HG02759 (cell line): ENCODE measurements at regions not wholly inside any gene's neighbourhood (a gene's known extent, or its start where the extent isn't known, plus 50 kb on each side); places are given as distances from the start of the nearest gene placed in this dataset.
"Not testable (repeated sequence)": the region's sequence is repeated elsewhere in the genome, so short reads cannot be mapped to it uniquely, and the experiment has no call there.

Experiments used
- ATAC-seq: cut with Tn5 transposase; IDR thresholded peaks from one replicate; pipeline ENCODE4 v1.9.1; 2021; ENCODE audit warnings: mild to moderate bottlenecking, moderate library complexity; ENCODE audit not compliant: unreplicated experiment

GRCh38 chr11:49817705-49818430 lies 134.3 kb upstream of the OR4C13 start:
- not testable (repeated sequence) for ATAC-seq

- ATAC-seq: not testable (repeated sequence)
Observed at GRCh38 chr11:49823188-49823587, 129.0 kb upstream of the OR4C13 start.

GRCh38 chr11:49850541-49850940 lies 101.7 kb upstream of the OR4C13 start:
- not testable (repeated sequence) for ATAC-seq

- ATAC-seq: no peak
Observed at GRCh38 chr11:49851511-49851910, 100.7 kb upstream of the OR4C13 start.

- ATAC-seq: no peak
Observed at GRCh38 chr11:49851971-49852389, 100.2 kb upstream of the OR4C13 start.

GRCh38 chr11:49888875-49889274 lies 63.3 kb upstream of the OR4C13 start:
- ATAC-seq: not testable (repeated sequence)

- ATAC-seq: not testable (repeated sequence)
Observed at GRCh38 chr11:49891910-49892671, 60.1 kb upstream of the OR4C13 start.

- ATAC-seq: not testable (repeated sequence)
Observed at GRCh38 chr11:49893442-49893841, 58.7 kb upstream of the OR4C13 start.
